GM21529 (cell line): ENCODE measurements at regions not wholly inside any gene's neighbourhood (a gene's known extent, or its start where the extent isn't known, plus 50 kb on each side); places are given as distances from the start of the nearest gene placed in this dataset.

Experiments
- ATAC-seq: cut with Tn5 transposase; IDR thresholded peaks from one replicate; pipeline ENCODE4 v1.9.1; 2021; ENCODE audit not compliant: unreplicated experiment

- ATAC-seq, result no peak
Measured at GRCh38 chr17:12575641-12576040, 90.0 kb upstream of the MYOCD start.

- ATAC-seq, result no peak
Measured at GRCh38 chr17:12579288-12579687, 86.4 kb upstream of the MYOCD start.

- ATAC-seq, result no peak
Measured at GRCh38 chr17:12580640-12581039, 85.0 kb upstream of the MYOCD start.

- no peak for ATAC-seq
Measured at GRCh38 chr17:12584727-12585126, 81.0 kb upstream of the MYOCD start.

GRCh38 chr17:12588531-12588930 is 77.2 kb upstream of the MYOCD start:
- no peak for ATAC-seq

- no peak for ATAC-seq
Measured at GRCh38 chr17:12590417-12590816, 75.3 kb upstream of the MYOCD start.

- no peak for ATAC-seq
Measured at GRCh38 chr17:12591021-12591735, 74.5 kb upstream of the MYOCD start.

- ATAC-seq, result no peak
Measured at GRCh38 chr17:12592941-12593340, 72.7 kb upstream of the MYOCD start.

- no peak for ATAC-seq
Measured at GRCh38 chr17:12596961-12597360, 68.7 kb upstream of the MYOCD start.

- ATAC-seq, result no peak
Measured at GRCh38 chr17:12597895-12598294, 67.8 kb upstream of the MYOCD start.

GRCh38 chr17:12599186-12599920 is 66.3 kb upstream of the MYOCD start:
- ATAC-seq, result no peak

GRCh38 chr17:12600349-12600748 is 65.3 kb upstream of the MYOCD start:
- no peak for ATAC-seq

GRCh38 chr17:12603566-12603965 is 62.1 kb upstream of the MYOCD start:
- ATAC-seq, result no peak

- no peak for ATAC-seq
Measured at GRCh38 chr17:12605222-12605621, 60.5 kb upstream of the MYOCD start.

GRCh38 chr17:12613566-12613965 is 52.1 kb upstream of the MYOCD start:
- no peak for ATAC-seq
